HepG2 (cell line): ENCODE measurements at regions not wholly inside any gene's neighbourhood (a gene's known extent, or its start where the extent isn't known, plus 50 kb on each side); places are given as distances from the start of the nearest gene placed in this dataset.

Source experiments
- PREB ChIP-seq: sonication (generic); formaldehyde crosslinking; IDR thresholded peaks from 2 replicates; pipeline ENCODE4 v1.4.0; 2020; ENCODE audit warnings: missing genetic modification reagents
- REPIN1 ChIP-seq: sonication (generic); formaldehyde crosslinking; IDR thresholded peaks from 2 replicates; pipeline ENCODE4 v1.8.0; 2022; ENCODE audit warnings: missing genetic modification reagents, low read depth, mild to moderate bottlenecking, borderline replicate concordance
- ZNF644 ChIP-seq: IDR thresholded peaks from 2 replicates; pipeline ENCODE4 v1.6.1; 2016; ENCODE audit warnings: low read depth
- TF ChIP-seq, protein P1 (sequence below): sonication (generic); formaldehyde crosslinking; IDR thresholded peaks from 2 replicates; pipeline ENCODE4 v1.5.0; 2020; ENCODE audit warnings: mild to moderate bottlenecking, missing genetic modification reagents, moderate library complexity
- TF ChIP-seq, protein P2 (sequence below): sonication (generic); formaldehyde crosslinking; IDR thresholded peaks from 2 replicates; pipeline ENCODE4 v1.4.0; 2020; ENCODE audit warnings: missing genetic modification reagents, borderline replicate concordance

DNA sequence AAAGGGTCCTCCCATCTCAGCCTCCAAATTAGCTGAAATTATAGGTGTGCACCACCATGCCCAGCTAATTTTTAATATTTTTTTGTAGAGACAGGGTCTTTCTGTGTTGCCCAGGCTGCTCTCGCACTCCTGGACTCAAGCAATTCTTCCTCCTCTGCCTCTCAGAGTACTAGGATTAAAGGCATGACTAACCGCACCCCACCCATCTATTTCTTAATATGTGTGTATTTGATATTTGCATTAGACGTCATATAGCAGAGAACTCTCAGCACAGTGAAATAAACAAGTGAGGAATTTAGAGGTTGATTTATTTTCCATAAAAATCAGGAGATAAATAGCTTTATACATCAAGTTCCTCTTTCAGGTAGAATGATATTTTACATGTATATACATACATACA, 213.5 kb downstream of the FSIP2 start:
- TF ChIP-seq, protein P1, sequence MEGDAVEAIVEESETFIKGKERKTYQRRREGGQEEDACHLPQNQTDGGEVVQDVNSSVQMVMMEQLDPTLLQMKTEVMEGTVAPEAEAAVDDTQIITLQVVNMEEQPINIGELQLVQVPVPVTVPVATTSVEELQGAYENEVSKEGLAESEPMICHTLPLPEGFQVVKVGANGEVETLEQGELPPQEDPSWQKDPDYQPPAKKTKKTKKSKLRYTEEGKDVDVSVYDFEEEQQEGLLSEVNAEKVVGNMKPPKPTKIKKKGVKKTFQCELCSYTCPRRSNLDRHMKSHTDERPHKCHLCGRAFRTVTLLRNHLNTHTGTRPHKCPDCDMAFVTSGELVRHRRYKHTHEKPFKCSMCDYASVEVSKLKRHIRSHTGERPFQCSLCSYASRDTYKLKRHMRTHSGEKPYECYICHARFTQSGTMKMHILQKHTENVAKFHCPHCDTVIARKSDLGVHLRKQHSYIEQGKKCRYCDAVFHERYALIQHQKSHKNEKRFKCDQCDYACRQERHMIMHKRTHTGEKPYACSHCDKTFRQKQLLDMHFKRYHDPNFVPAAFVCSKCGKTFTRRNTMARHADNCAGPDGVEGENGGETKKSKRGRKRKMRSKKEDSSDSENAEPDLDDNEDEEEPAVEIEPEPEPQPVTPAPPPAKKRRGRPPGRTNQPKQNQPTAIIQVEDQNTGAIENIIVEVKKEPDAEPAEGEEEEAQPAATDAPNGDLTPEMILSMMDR = no peak
- TF ChIP-seq, protein P2, sequence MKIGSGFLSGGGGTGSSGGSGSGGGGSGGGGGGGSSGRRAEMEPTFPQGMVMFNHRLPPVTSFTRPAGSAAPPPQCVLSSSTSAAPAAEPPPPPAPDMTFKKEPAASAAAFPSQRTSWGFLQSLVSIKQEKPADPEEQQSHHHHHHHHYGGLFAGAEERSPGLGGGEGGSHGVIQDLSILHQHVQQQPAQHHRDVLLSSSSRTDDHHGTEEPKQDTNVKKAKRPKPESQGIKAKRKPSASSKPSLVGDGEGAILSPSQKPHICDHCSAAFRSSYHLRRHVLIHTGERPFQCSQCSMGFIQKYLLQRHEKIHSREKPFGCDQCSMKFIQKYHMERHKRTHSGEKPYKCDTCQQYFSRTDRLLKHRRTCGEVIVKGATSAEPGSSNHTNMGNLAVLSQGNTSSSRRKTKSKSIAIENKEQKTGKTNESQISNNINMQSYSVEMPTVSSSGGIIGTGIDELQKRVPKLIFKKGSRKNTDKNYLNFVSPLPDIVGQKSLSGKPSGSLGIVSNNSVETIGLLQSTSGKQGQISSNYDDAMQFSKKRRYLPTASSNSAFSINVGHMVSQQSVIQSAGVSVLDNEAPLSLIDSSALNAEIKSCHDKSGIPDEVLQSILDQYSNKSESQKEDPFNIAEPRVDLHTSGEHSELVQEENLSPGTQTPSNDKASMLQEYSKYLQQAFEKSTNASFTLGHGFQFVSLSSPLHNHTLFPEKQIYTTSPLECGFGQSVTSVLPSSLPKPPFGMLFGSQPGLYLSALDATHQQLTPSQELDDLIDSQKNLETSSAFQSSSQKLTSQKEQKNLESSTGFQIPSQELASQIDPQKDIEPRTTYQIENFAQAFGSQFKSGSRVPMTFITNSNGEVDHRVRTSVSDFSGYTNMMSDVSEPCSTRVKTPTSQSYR = no peak
- TF ChIP-seq ZNF644 (CRISPR knock-in tag) (no peak), REPIN1 (CRISPR knock-in tag) (no peak), PREB (CRISPR knock-in tag) (no peak)
